ENCODE measurements at regions not wholly inside any gene's neighbourhood (a gene's known extent, or its start where the extent isn't known, plus 50 kb on each side); places are given as distances from the start of the nearest gene placed in this dataset.

- TF ChIP-seq CTCF (IDR thresholded peaks at IDR 0.05; ENCODE audit: insufficient read depth, low read depth, low read length) (no peak), EZH2 (IDR thresholded peaks at IDR 0.05; ENCODE audit: insufficient read depth, low read length) (no peak)
- FAIRE-seq (no peak), DNase-seq (ENCODE audit: low read depth) (no peak)
- Histone ChIP-seq H3K9ac (ENCODE audit: low read length) (no peak overlapping the region), H4K20me1 (ENCODE audit: insufficient read depth, low read length) (no peaks in the 10 kb centered on the region), H3K27me3 (ENCODE audit: insufficient read depth, low read length) (no peaks in the 10 kb centered on the region), H3K4me1 (ENCODE audit: insufficient read depth, low read length) (no peaks in the 10 kb centered on the region), H3K27ac (ENCODE audit: low read depth, low read length) (no peak overlapping the region), H2AFZ (ENCODE audit: low read depth, low read length) (no peak overlapping the region), H3K36me3 (ENCODE audit: insufficient read depth, low read length) (no peaks in the 10 kb centered on the region), H3K4me2 (ENCODE audit: low read length) (no peak overlapping the region), H3K4me3 (ENCODE audit: insufficient read depth, low read depth, low read length) (no peak overlapping the region), H3K9me3 (ENCODE audit: insufficient read depth, low read depth, low read length) (no peaks in the 10 kb centered on the region), H3K79me2 (ENCODE audit: insufficient read depth, low read length) (no peaks in the 10 kb centered on the region)
- no peaks in the 10 kb centered on the region for H3K27me3 Mint-ChIP-seq (ENCODE audit: low read depth, unreplicated experiment)
- no peak overlapping the region for H3K4me3 Mint-ChIP-seq (ENCODE audit: unreplicated experiment)
- H3K36me3 Mint-ChIP-seq (ENCODE audit: low read depth, unreplicated experiment): no peaks in the 10 kb centered on the region
- no peaks in the 10 kb centered on the region for H3K9me3 Mint-ChIP-seq (ENCODE audit: unreplicated experiment)
- H3K4me1 Mint-ChIP-seq (ENCODE audit: low read depth, unreplicated experiment): no peaks in the 10 kb centered on the region
- H3K27ac Mint-ChIP-seq (ENCODE audit: unreplicated experiment): no peak overlapping the region
Observed at GRCh38 chr4:121221201-121221600, 57.1 kb upstream of the TNIP3 start.

- Histone ChIP-seq H3K79me2 (ENCODE audit: insufficient read depth, low read length) (no peaks in the 10 kb centered on the region), H2AFZ (ENCODE audit: low read depth, low read length) (peak overlapping the region; percentile 62), H3K9me3 (ENCODE audit: insufficient read depth, low read depth, low read length) (no peaks in the 10 kb centered on the region), H4K20me1 (ENCODE audit: insufficient read depth, low read length) (no peaks in the 10 kb centered on the region), H3K4me2 (ENCODE audit: low read length) (no peak overlapping the region), H3K36me3 (ENCODE audit: insufficient read depth, low read length) (no peaks in the 10 kb centered on the region), H3K27ac (ENCODE audit: low read depth, low read length) (no peak overlapping the region), H3K4me3 (ENCODE audit: insufficient read depth, low read depth, low read length) (no peak overlapping the region), H3K27me3 (ENCODE audit: insufficient read depth, low read length) (no peaks in the 10 kb centered on the region), H3K4me1 (ENCODE audit: insufficient read depth, low read length) (no peaks in the 10 kb centered on the region), H3K9ac (ENCODE audit: low read length) (no peak overlapping the region)
- DNase-seq (ENCODE audit: low read depth) (no peak), FAIRE-seq (no peak)
- Mint-ChIP-seq H3K9me3 (ENCODE audit: unreplicated experiment) (no peaks in the 10 kb centered on the region), H3K27me3 (ENCODE audit: low read depth, unreplicated experiment) (no peaks in the 10 kb centered on the region), H3K27ac (ENCODE audit: unreplicated experiment) (no peak overlapping the region), H3K4me1 (ENCODE audit: low read depth, unreplicated experiment) (no peaks in the 10 kb centered on the region), H3K4me3 (ENCODE audit: unreplicated experiment) (no peak overlapping the region), H3K36me3 (ENCODE audit: low read depth, unreplicated experiment) (no peaks in the 10 kb centered on the region)
- no peak for TF ChIP-seq CTCF (IDR thresholded peaks at IDR 0.05; ENCODE audit: insufficient read depth, low read depth, low read length)
- TF ChIP-seq EZH2 (IDR thresholded peaks at IDR 0.05; ENCODE audit: insufficient read depth, low read length): no peak
Observed at GRCh38 chr4:121220698-121221097, 56.6 kb upstream of the TNIP3 start.

GRCh38 chr4:121219227-121219626, 55.1 kb upstream of the TNIP3 start:
- no peak overlapping the region for H3K4me2 ChIP-seq (ENCODE audit: low read length)
- H3K27ac Mint-ChIP-seq (ENCODE audit: unreplicated experiment): no peak overlapping the region
- no peak overlapping the region for H3K4me3 ChIP-seq (ENCODE audit: insufficient read depth, low read depth, low read length)
- H3K27me3 ChIP-seq (ENCODE audit: insufficient read depth, low read length): no peaks in the 10 kb centered on the region
- no peaks in the 10 kb centered on the region for H3K4me1 Mint-ChIP-seq (ENCODE audit: low read depth, unreplicated experiment)
- no peaks in the 10 kb centered on the region for H3K9me3 Mint-ChIP-seq (ENCODE audit: unreplicated experiment)
- DNase-seq (ENCODE audit: low read depth) (no peak), FAIRE-seq (no peak)
- H3K4me1 ChIP-seq (ENCODE audit: insufficient read depth, low read length): no peaks in the 10 kb centered on the region
- H3K27ac ChIP-seq (ENCODE audit: low read depth, low read length): no peak overlapping the region
- H3K36me3 Mint-ChIP-seq (ENCODE audit: low read depth, unreplicated experiment): no peaks in the 10 kb centered on the region
- H2AFZ ChIP-seq (ENCODE audit: low read depth, low read length): no peak overlapping the region
- no peaks in the 10 kb centered on the region for H3K27me3 Mint-ChIP-seq (ENCODE audit: low read depth, unreplicated experiment)
- H3K9me3 ChIP-seq (ENCODE audit: insufficient read depth, low read depth, low read length): no peaks in the 10 kb centered on the region
- no peaks in the 10 kb centered on the region for H4K20me1 ChIP-seq (ENCODE audit: insufficient read depth, low read length)
- H3K4me3 Mint-ChIP-seq (ENCODE audit: unreplicated experiment): no peak overlapping the region
- H3K9ac ChIP-seq (ENCODE audit: low read length): no peak overlapping the region
- no peak for TF ChIP-seq EZH2 (IDR thresholded peaks at IDR 0.05; ENCODE audit: insufficient read depth, low read length)
- TF ChIP-seq CTCF (IDR thresholded peaks at IDR 0.05; ENCODE audit: insufficient read depth, low read depth, low read length): no peak
- no peaks in the 10 kb centered on the region for H3K36me3 ChIP-seq (ENCODE audit: insufficient read depth, low read length)
- no peaks in the 10 kb centered on the region for H3K79me2 ChIP-seq (ENCODE audit: insufficient read depth, low read length)
